Sigmoid colon (tissue), 4 donors: ENCODE measurements at regions not wholly inside any gene's neighbourhood (a gene's known extent, or its start where the extent isn't known, plus 50 kb on each side); places are given as distances from the start of the nearest gene placed in this dataset.

Experiments used
- CTCF ChIP-seq, 4 experiments: fragments of 450-650 bp in 3 of 4; fragments of 200-600 bp in 1 of 4; IDR thresholded peaks; one replicate each; pipeline ENCODE4 v1.5.1; 2016 to 2019; ENCODE audit warnings: antibody characterized with exemption in 4 of 4, mild to moderate bottlenecking in 3 of 4, moderate library complexity in 2 of 4
- EP300 ChIP-seq, 4 donors: sonication (generic); formaldehyde crosslinking; IDR thresholded peaks; one replicate each; pipeline ENCODE4 v1.6.1; 2017; ENCODE audit warnings: antibody characterized with exemption in 4 of 4
- POLR2A ChIP-seq, 2 donors: fragments of 450-650 bp; IDR thresholded peaks; one replicate each; pipeline ENCODE4 v1.6.1; 2016; ENCODE audit warnings: antibody characterized with exemption in 2 of 2, mild to moderate bottlenecking in 2 of 2, moderate library complexity in 2 of 2
- POLR2AphosphoS5 ChIP-seq, 4 donors: sonication (generic); formaldehyde crosslinking; IDR thresholded peaks; one replicate each; pipeline ENCODE4 v1.6.1; 2017; ENCODE audit warnings: antibody characterized with exemption in 4 of 4

GRCh38 chr13:99652141-99652540 lies 150.9 kb downstream of the TM9SF2 start:
- TF ChIP-seq CTCF (IDR thresholded peaks at IDR 0.05) (no peak), EP300 (IDR thresholded peaks at IDR 0.05) (no peak), POLR2A (IDR thresholded peaks at IDR 0.05) (no peak), POLR2AphosphoS5 (IDR thresholded peaks at IDR 0.05) (no peak)
